ENCODE measurements at regions not wholly inside any gene's neighbourhood (a gene's known extent, or its start where the extent isn't known, plus 50 kb on each side); places are given as distances from the start of the nearest gene placed in this dataset.

- H3K27ac ChIP-seq: no peak overlapping the region
- H3K36me3 ChIP-seq: no peaks in the 10 kb centered on the region
- no peak for DNase-seq
- no peak for TF ChIP-seq CTCF (IDR thresholded peaks at IDR 0.05)
- H3K27me3 ChIP-seq: peaks cover 0 to 2% (median 0%) of the 10 kb centered on the region in 7 donors
- 75 to 76% methylated on average over 4 of the region's 4 CpGs for WGBS, 2 donors
- no peaks in the 10 kb centered on the region for H3K9me3 ChIP-seq
- no peak for ATAC-seq
- intact Hi-C loops (cut with DNase I): no loop called here
- no peak overlapping the region for H3K4me3 ChIP-seq
- H3K4me1 ChIP-seq: peaks cover 0 to 10% (median 0%) of the 10 kb centered on the region in 9 donors
Observed at GRCh38 chr7:46189255-46189790, 268.3 kb upstream of the IGFBP3 start.

DNA sequence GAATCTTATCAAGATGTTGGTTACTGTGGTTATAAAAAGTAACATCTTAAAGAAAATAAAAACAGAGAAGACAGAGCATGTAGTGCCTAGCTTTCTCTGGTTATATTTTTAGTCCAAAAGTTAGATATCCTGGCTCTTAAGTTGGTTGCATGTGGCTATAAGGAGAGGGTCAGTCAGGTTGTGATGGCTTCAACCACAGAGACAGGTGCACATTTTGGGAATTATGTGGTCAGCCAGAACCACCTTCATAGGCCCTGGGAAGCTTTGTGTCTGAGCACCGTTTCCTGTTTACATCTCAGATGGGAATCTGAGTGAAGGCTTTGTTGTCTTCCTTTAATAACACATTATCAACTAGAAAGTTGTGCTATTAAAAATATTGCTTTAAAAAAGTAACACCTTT lies 265.1 kb upstream of the IGFBP3 start:
- DNase-seq (no peak), ATAC-seq (no peak)
- Histone ChIP-seq H3K9me3 (peaks cover 0 to 5% (median 0%) of the 10 kb centered on the region in 11 donors), H3K4me1 (peaks cover 0 to 10% (median 0%) of the 10 kb centered on the region in 9 donors), H3K27me3 (peaks cover 0 to 2% (median 0%) of the 10 kb centered on the region in 7 donors), H3K4me3 (no peak overlapping the region), H3K27ac (no peak overlapping the region), H3K36me3 (no peaks in the 10 kb centered on the region)
- WGBS, 2 donors: 73 to 86% methylated on average over 1 of the region's 1 CpG
- no peak for TF ChIP-seq CTCF (IDR thresholded peaks at IDR 0.05)
- intact Hi-C loops (cut with DNase I): no loop called here

- Histone ChIP-seq H3K27me3 (no peaks in the 10 kb centered on the region), H3K4me3 (no peak overlapping the region), H3K4me1 (peaks cover 0 to 14% (median 0%) of the 10 kb centered on the region in 9 donors), H3K9me3 (peaks cover 0 to 8% (median 0%) of the 10 kb centered on the region in 11 donors), H3K27ac (no peak overlapping the region), H3K36me3 (no peaks in the 10 kb centered on the region)
- 71 to 86% methylated on average over 2 of the region's 2 CpGs for WGBS, 2 donors
- intact Hi-C loops (cut with DNase I): no loop called here
- ATAC-seq (peak in 1 of 8 donors; percentile 9), DNase-seq (no peak)
- TF ChIP-seq CTCF (IDR thresholded peaks at IDR 0.05): no peak
Observed at GRCh38 chr7:46179061-46179610, 258.1 kb upstream of the IGFBP3 start.

DNA sequence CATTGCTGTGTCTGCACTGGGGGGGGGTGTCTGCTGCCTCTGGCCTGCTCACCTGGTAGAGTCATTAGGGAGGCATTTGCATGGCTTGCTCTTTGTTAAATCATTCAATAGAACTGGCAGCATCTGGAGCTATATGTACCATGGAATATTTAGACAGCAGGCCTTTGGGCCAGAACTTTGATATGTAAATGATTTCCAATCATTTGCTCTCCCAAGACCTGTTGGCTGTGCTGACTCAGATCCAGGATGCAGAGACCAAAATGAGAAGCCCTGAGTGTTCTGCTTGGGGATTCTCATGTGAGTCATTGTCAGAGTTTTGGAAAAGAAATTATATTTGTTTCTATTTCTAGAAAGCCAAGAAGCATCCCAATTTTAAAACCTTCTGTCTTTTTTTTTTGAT lies 257.6 kb upstream of the IGFBP3 start:
- Histone ChIP-seq H3K27me3 (no peaks in the 10 kb centered on the region), H3K4me1 (peaks cover 0 to 18% (median 1%) of the 10 kb centered on the region in 9 donors), H3K27ac (no peak overlapping the region), H3K36me3 (no peaks in the 10 kb centered on the region), H3K9me3 (peaks cover 0 to 8% (median 0%) of the 10 kb centered on the region in 11 donors), H3K4me3 (no peak overlapping the region)
- intact Hi-C loops (cut with DNase I): no loop called here
- ATAC-seq: peak in 1 of 8 donors; percentile 17
- TF ChIP-seq CTCF (IDR thresholded peaks at IDR 0.05): no peak
- DNase-seq: no peak
